Smooth muscle cell (in vitro differentiated cells): ENCODE measurements at regions not wholly inside any gene's neighbourhood (a gene's known extent, or its start where the extent isn't known, plus 50 kb on each side); places are given as distances from the start of the nearest gene placed in this dataset.

ENCODE experiments used
- DNase-seq: peaks from one replicate; lab custom pipeline; 2025; ENCODE audit not compliant: unreplicated experiment; lab: John Stamatoyannopoulos, UW
- H2AFZ ChIP-seq: fragments of 200-600 bp; sonication (generic); 2 replicates; pipeline ENCODE4 v1.6.0; 2016; ENCODE audit warnings: antibody characterized with exemption, low read depth, mild to moderate bottlenecking
- H3F3A ChIP-seq: fragments of 200-600 bp; sonication (generic); 2 replicates; pipeline ENCODE4 v1.6.0; 2017; ENCODE audit warnings: antibody characterized with exemption, low read depth
- H3K27ac ChIP-seq: fragments of 200-600 bp; sonication (generic); 2 replicates; pipeline ENCODE4 v1.5.1; 2016; ENCODE audit warnings: low read depth, mild to moderate bottlenecking
- H3K27me3 ChIP-seq: fragments of 200-600 bp; sonication (generic); 2 replicates; pipeline ENCODE4 v1.6.1; 2016; ENCODE audit warnings: low read depth, mild to moderate bottlenecking
- H3K36me3 ChIP-seq: fragments of 200-600 bp; sonication (generic); 2 replicates; pipeline ENCODE4 v1.5.1; 2016; ENCODE audit warnings: low read depth
- H3K4me1 ChIP-seq: fragments of 200-600 bp; sonication (generic); 2 replicates; pipeline ENCODE4 v1.5.1; 2016; ENCODE audit warnings: low read depth
- H3K4me2 ChIP-seq: fragments of 200-600 bp; sonication (generic); 2 replicates; pipeline ENCODE4 v1.6.0; 2016; ENCODE audit warnings: mild to moderate bottlenecking
- H3K4me3 ChIP-seq: fragments of 200-600 bp; sonication (generic); 2 replicates; pipeline ENCODE4 v1.5.1; 2016; ENCODE audit warnings: mild to moderate bottlenecking
- H3K79me2 ChIP-seq: fragments of 200-600 bp; sonication (generic); 2 replicates; pipeline ENCODE4 v1.6.0; 2016; ENCODE audit warnings: low read depth, mild to moderate bottlenecking
- H3K9ac ChIP-seq: fragments of 200-600 bp; sonication (generic); 2 replicates; pipeline ENCODE4 v1.6.0; 2016; ENCODE audit warnings: low read depth
- H3K9me3 ChIP-seq: fragments of 200-600 bp; sonication (generic); replicated peaks from 2 replicates; pipeline ENCODE4 v1.5.1; 2016; ENCODE audit warnings: low read depth
- H4K20me1 ChIP-seq: fragments of 200-600 bp; sonication (generic); 2 replicates; pipeline ENCODE4 v1.6.0; 2016; ENCODE audit warnings: low read depth
- CTCF ChIP-seq: fragments of 200-600 bp; sonication (generic); IDR thresholded peaks from 2 replicates; pipeline ENCODE4 v1.5.1; 2017; ENCODE audit warnings: borderline replicate concordance, mild to moderate bottlenecking, antibody characterized with exemption; ENCODE audit not compliant: insufficient read depth, poor library complexity, severe bottlenecking
- whole genome bisulfite sequencing: methylation state at CpG from one replicate; pipeline ENCODE4 v1.1.7; 2016; ENCODE audit warnings: low lambda C conversion rate; 5-methylcytosine and 5-hydroxymethylcytosine counted together

GRCh38 chr4:36773467-36773866 lies 471.1 kb upstream of the NWD2 start:
- Histone ChIP-seq H4K20me1 (no peaks in the 10 kb centered on the region), H2AFZ (no peak overlapping the region), H3K27me3 (no peaks in the 10 kb centered on the region), H3K36me3 (no peaks in the 10 kb centered on the region), H3K4me3 (no peak overlapping the region), H3K4me1 (no peaks in the 10 kb centered on the region), H3K9ac (no peak overlapping the region), H3K79me2 (no peaks in the 10 kb centered on the region), H3K27ac (no peak overlapping the region), H3K4me2 (no peak overlapping the region), H3K9me3 (no peaks in the 10 kb centered on the region), H3F3A (no peaks in the 10 kb centered on the region)
- DNase-seq, result no peak
- TF ChIP-seq CTCF, result no peak
- 72% methylated on average over 2 of the region's 2 CpGs for WGBS

GRCh38 chr4:36775544-36775943 lies 469.0 kb upstream of the NWD2 start:
- Histone ChIP-seq H3K4me1 (no peaks in the 10 kb centered on the region), H3K27ac (no peak overlapping the region), H3K9ac (no peak overlapping the region), H4K20me1 (no peaks in the 10 kb centered on the region), H3F3A (no peaks in the 10 kb centered on the region), H3K79me2 (no peaks in the 10 kb centered on the region), H3K27me3 (no peaks in the 10 kb centered on the region), H3K4me3 (no peak overlapping the region), H3K9me3 (no peaks in the 10 kb centered on the region), H3K36me3 (no peaks in the 10 kb centered on the region), H3K4me2 (no peak overlapping the region), H2AFZ (no peak overlapping the region)
- no peak for TF ChIP-seq CTCF
- DNase-seq, result no peak

GRCh38 chr4:36779601-36780000 lies 464.9 kb upstream of the NWD2 start:
- Histone ChIP-seq H3K36me3 (no peaks in the 10 kb centered on the region), H3K4me1 (no peaks in the 10 kb centered on the region), H2AFZ (no peak overlapping the region), H4K20me1 (no peaks in the 10 kb centered on the region), H3F3A (no peaks in the 10 kb centered on the region), H3K27ac (no peak overlapping the region), H3K9ac (no peak overlapping the region), H3K79me2 (no peaks in the 10 kb centered on the region), H3K27me3 (no peaks in the 10 kb centered on the region), H3K4me2 (no peak overlapping the region), H3K4me3 (no peak overlapping the region), H3K9me3 (no peaks in the 10 kb centered on the region)
- DNase-seq, result no peak
- 84% methylated on average over 1 of the region's 1 CpG for WGBS
- TF ChIP-seq CTCF, result no peak

- Histone ChIP-seq H3K27ac (no peak overlapping the region), H3K9ac (no peak overlapping the region), H3K4me1 (no peaks in the 10 kb centered on the region), H3K27me3 (no peaks in the 10 kb centered on the region), H3K36me3 (no peaks in the 10 kb centered on the region), H3K9me3 (no peaks in the 10 kb centered on the region), H3F3A (no peaks in the 10 kb centered on the region), H4K20me1 (no peaks in the 10 kb centered on the region), H3K4me2 (no peak overlapping the region), H3K4me3 (no peak overlapping the region), H2AFZ (no peak overlapping the region), H3K79me2 (no peaks in the 10 kb centered on the region)
- DNase-seq, result no peak
- 61% methylated on average over 3 of the region's 3 CpGs for WGBS
- TF ChIP-seq CTCF, result no peak
Observed at GRCh38 chr4:36785973-36786372, 458.6 kb upstream of the NWD2 start.
